HG03565 (cell line): ENCODE measurements at regions not wholly inside any gene's neighbourhood (a gene's known extent, or its start where the extent isn't known, plus 50 kb on each side); places are given as distances from the start of the nearest gene placed in this dataset.

Experiments used
- ATAC-seq: cut with Tn5 transposase; IDR thresholded peaks from one replicate; pipeline ENCODE4 v1.9.1; 2021; ENCODE audit warnings: mild to moderate bottlenecking, moderate library complexity; ENCODE audit not compliant: unreplicated experiment

- no peak for ATAC-seq
These were observed 113.2 kb upstream of the TMEM132D start for GRCh38 chr12:130016986-130017385.

DNA sequence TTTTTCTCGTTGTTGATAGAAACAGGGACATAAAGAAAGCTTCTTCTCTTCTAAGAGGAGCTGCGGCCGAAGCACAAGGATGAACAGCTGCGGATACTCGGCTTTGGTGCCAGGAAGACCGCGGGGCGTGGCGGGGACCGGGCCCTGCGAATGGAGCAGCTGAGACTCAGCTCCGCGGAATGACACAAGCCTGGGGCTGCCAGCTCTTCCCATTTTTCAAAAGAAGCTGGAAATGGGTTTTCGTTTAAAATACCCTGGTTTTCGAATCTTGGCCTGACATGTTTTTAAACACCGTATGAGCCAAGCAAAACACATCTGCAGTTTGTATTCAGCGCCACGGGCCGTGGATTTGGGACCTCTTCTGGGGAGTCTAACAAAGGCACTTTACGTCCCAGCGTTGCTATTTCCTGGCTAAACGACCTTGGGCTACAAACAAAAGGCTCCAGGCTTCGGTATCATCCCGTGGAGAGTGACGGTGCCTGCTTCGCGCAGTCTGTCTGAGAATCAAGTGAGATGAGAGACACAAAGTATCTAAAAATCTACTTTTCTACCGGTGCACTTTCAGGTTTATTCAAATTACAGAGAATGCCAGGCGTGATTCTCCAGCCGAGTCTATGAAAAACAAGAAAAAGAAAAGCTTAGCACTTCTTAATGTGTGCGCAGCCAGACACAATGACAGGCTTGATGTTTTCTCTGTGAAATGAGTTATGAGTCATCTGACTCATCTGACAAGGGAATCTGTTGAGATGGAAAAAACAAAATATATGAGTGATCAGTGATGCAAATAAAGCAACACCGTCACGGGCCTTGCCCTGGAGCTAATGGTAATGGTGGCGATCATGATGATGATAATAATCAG, 114.0 kb upstream of the TMEM132D start:
- no peak for ATAC-seq

GRCh38 chr12:130018614-130019013, 114.8 kb upstream of the TMEM132D start:
- no peak for ATAC-seq

DNA sequence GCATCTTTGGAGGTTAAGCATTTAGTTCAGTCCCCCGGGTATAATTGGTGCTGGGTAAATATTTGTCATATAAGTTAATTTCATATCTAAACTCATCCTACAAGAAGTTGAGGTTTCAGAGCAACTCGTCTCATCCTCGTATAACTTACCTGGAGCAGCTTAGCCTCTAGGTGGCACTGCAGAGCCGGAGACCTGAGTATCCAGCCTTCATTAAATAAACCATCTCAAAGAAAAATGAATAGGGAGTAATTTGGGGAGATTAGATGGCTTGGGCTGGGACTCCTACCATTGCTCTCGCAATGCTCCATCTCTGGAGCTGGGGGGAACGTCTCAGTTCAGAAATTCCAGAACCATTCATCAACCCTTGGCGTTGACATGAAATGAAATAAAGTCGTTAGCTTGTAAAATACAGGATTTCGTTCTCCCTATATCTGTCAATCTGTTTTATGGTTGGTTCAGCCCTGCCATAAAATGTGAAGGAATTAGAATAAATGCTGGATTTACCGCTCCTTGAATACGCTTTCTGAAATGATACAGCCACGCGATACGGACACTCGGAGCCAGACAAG, 122.9 kb upstream of the TMEM132D start:
- ATAC-seq: no peak

DNA sequence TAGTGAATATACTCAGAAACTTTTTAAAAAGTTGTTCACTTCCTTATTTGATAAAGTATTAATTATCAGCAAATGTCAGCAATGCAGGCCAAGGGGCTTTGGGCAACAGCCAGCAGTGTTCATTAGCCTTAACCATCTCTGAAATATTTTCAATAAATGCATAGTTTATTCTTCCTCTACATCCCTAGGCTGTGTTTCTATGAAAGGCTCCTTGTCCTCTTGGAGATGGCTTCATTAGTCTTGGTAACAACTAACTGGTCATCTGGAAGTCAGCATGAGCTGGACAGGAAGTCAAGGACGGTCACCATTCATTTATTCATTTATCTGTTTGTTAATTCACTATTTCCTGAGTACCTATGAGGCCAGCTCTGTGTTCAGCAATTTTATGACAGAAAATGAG, 124.0 kb upstream of the TMEM132D start:
- no peak for ATAC-seq

DNA sequence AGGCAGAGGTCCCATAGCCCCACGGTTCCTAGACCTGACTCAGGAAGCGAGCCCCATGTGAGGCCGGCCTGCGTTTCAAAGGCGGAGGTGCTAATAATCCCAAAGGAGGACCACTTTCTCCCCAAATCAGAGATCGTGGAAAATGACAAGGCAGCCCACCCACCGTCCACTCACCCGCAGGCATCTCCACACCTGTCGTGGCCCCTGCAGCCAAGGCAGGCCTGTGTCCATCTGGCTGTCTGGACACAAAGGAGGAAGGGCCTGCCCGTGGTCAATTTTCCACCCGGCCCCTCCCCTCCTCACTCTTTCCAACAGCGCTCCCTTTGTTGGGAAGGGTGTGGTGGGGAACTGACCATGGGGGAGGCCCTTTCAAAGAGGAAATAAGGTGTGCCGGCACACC, 125.3 kb upstream of the TMEM132D start:
- ATAC-seq: no peak

DNA sequence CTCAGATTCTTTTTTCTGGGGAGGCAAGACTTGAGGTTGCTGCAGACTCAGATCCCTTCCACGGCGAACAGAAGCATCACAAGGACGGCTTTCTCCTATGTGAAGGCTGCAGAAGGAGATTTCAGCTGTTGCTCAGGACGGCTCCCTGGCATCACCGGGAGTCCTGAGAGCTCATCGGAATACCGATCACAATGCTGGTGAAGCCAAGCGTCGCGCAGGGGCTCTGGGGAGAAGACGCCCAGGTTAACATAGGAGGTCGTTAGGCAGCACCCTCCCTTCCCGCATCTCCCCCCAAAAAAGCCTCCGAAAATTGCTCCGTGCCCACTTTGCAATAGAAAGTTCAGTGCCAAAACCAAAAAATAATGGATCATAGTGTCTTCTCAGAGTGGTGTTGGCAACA, 127.2 kb upstream of the TMEM132D start:
- ATAC-seq: no peak

DNA sequence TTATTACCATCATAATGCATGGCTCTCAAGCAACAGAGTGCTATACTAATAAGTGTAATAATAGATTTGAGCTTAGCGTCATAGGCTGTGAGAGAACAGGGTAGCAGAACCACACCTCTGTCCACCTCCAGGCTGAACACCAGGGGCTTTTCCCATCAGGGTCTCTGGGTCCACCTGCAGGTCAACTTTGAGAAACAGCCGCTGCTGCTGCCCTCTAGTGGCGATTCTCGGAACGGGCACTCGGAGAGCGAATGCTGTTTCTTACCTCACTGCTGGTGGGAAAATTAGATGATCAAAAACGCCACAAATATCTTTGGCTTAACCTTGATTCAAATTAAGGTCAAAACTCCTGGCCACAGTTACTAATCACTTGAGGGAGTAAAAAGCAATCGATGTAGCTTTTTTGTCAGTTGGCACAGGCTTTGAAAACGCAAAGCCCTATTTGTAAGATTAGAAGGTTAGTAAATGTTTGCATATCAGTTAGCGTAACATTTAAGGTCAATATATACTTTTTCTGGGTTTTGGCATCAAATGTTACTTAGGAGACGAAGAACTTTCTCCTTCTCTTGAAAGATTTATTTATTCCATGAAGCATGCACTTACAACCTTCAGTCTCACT, 127.9 kb upstream of the TMEM132D start:
- no peak for ATAC-seq

- ATAC-seq: no peak
These were observed 120.1 kb upstream of the FZD10 start for GRCh38 chr12:130041983-130042812.

DNA sequence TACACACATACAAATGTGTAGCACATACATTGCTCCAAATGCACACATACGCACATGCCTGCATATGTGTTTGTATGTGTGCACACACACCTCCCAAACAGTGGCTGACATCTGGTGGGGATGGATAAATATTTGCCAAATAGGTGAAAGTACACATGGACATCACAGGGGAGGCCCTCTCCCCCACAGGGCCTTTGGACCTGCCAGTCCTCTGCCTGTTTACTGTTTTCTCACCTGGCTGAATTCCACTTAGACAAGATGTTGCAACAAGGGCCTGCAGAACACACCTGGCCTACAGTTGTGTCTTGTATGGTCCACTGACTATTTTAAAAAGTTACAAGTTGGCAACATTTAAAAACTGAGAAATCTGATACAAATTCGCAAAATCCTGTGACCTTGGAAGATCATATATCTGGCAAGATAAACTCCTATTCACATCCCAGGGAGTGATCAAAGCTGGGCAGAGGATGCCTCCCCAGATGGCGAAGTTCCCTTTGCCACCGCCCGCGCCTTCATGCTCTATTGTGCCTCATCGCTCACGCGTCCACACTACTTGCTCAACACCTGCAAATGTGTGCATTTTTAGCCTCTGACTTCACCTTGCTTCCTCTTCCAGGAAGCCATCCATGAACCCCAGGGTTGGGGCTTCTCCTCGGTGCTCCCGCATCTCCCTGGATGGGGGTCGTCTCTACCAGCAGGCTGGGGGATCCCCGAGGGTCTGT, 118.4 kb upstream of the FZD10 start:
- no peak for ATAC-seq

DNA sequence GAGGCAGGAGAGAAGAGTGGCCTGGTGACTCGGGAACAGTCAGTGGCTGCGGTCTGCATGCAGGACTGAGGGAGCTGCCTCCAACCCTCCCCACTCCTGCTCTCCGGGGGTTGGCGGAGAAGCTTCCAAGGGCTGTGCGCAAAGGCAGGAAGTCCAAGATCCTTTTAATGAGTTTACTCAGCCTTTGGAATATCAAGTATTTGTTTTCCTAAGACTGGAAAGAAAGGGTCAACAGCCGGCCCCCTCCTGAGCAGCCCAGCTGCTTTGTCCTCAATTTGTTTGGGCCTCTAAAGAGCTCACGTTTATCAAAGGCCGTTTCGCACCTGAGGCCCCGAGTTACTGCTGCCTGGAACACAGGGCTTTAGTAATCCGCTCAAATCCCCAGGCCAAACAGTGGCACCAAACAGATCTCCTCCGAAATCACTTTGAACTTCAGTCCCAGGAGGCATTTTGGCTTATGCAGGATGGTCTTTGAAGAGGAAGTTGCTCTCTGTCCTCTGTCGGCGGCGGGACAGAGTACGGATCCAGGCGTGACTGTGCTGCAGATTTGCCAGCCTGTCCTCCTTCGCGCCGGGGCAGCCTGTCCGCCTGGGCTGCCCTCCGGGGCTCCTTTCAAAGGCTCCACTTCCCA, 117.2 kb upstream of the FZD10 start:
- no peak for ATAC-seq

GRCh38 chr12:130049666-130050065, 112.6 kb upstream of the FZD10 start:
- no peak for ATAC-seq

- ATAC-seq: no peak
These were observed 110.4 kb upstream of the FZD10 start for GRCh38 chr12:130051900-130052299.

- ATAC-seq: no peak
These were observed 108.6 kb upstream of the FZD10 start for GRCh38 chr12:130053651-130054069.

GRCh38 chr12:130054803-130055202, 107.5 kb upstream of the FZD10 start:
- no peak for ATAC-seq

- ATAC-seq: no peak
These were observed 103.3 kb upstream of the FZD10 start for GRCh38 chr12:130058926-130059472.

DNA sequence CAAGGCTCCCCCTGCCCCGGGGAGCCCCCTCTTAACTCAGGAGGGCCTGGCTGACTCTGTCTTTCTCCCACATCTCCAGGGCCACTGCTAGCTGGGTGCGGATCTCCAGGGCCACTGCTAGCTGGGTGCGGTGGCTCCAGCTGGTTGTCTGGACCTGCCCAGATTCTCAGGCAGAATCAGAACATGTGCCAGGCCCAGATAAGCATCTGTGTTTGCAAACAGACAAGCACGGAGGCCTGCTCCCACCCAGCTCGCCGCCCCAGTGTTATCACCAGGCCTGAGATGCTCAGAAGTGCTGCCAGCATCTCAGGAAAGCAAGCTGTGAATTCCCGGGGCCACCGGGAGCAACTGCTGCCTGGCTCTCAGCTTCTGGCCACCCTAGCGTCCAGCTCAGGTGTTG, 98.4 kb upstream of the FZD10 start:
- ATAC-seq: no peak

GRCh38 chr12:130064999-130065398, 97.3 kb upstream of the FZD10 start:
- ATAC-seq: no peak

DNA sequence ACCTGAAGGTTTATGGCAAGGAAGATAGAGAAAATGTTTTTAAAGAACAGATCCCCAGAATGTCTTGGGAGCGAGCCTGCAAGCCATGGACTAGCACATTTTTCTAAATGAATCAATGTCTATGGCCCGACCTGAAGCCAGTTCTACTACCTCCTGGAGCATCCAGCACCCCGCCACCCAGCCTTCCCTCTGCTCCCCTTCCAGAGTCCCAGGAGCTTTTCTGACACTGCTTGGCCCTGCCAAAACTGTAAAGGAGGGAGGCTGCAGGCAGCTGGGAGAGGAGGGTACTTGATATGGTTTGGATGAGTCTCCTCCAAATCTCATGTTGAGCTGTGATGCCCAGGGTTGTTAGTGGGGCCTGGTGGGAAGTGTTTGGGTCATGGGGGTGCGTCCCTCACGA, 95.5 kb upstream of the FZD10 start:
- no peak for ATAC-seq

- no peak for ATAC-seq
These were observed 93.5 kb upstream of the FZD10 start for GRCh38 chr12:130068741-130069140.
